OCI-LY3 (cell line): ENCODE measurements at regions not wholly inside any gene's neighbourhood (a gene's known extent, or its start where the extent isn't known, plus 50 kb on each side); places are given as distances from the start of the nearest gene placed in this dataset.

ENCODE experiments used
- EZH2phosphoT487 ChIP-seq: fragments of 200-600 bp; shearing (Covaris generic); IDR thresholded peaks from 2 replicates; pipeline ENCODE4 v1.6.1; 2018; ENCODE audit warnings: antibody characterized with exemption, mixed run types, low read depth
- TF ChIP-seq, protein P1 (sequence below): fragments of 200-600, 300-600 bp; sonication (generic); IDR thresholded peaks from 2 replicates; pipeline ENCODE4 v1.5.1; 2014; ENCODE audit warnings: antibody characterized with exemption, low read length, low read depth

DNA sequence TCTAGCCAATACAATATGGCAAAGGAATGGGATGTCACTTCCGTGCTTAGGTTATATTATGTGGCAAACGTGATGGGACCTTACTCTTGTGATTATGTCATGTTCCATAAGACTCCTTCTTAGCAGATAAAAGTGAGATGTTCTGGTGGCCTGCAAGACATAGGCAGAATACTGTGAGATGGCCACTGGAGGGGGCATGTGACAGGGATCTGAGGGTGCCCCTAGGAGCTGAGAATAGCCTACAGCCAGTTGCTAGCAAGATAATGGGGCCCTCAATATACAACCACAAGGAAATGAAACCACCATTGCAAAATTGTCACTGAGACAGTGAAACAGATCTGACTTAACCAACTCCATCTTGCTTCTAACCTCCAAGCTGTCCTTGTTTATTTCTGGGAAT lies 151.4 kb upstream of the SSTR1 start:
- TF ChIP-seq EZH2phosphoT487: no peak
- TF ChIP-seq, protein P1, sequence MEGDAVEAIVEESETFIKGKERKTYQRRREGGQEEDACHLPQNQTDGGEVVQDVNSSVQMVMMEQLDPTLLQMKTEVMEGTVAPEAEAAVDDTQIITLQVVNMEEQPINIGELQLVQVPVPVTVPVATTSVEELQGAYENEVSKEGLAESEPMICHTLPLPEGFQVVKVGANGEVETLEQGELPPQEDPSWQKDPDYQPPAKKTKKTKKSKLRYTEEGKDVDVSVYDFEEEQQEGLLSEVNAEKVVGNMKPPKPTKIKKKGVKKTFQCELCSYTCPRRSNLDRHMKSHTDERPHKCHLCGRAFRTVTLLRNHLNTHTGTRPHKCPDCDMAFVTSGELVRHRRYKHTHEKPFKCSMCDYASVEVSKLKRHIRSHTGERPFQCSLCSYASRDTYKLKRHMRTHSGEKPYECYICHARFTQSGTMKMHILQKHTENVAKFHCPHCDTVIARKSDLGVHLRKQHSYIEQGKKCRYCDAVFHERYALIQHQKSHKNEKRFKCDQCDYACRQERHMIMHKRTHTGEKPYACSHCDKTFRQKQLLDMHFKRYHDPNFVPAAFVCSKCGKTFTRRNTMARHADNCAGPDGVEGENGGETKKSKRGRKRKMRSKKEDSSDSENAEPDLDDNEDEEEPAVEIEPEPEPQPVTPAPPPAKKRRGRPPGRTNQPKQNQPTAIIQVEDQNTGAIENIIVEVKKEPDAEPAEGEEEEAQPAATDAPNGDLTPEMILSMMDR: 0 out of 2 replicates have a peak, but pooled peaks have one; percentile 5
